Panc1 (cell line): ENCODE measurements at regions not wholly inside any gene's neighbourhood (a gene's known extent, or its start where the extent isn't known, plus 50 kb on each side); places are given as distances from the start of the nearest gene placed in this dataset.

Source experiments
- ATAC-seq: fragments of 200-7000 bp; cut with Tn5 transposase; 2 replicates; pipeline ENCODE4 v1.9.1; 2020; ENCODE audit warnings: mild to moderate bottlenecking, moderate library complexity
- BruUV-seq: library from RNA; stranded (reverse); fragments of 400-500 nt; replicated peaks from 2 replicates; lab custom pipeline; 2021; lab: Mats Ljungman, UMichigan
- CTCF ChIA-PET: fragments of 300-600 bp; sonication (Branson Sonifier 250); formaldehyde crosslinking; loops from one replicate; lab custom pipeline; 2022; ENCODE audit warnings: antibody characterized with exemption; lab: Charles Lee
- POLR2A ChIA-PET: fragments of 300-600 bp; sonication (Branson Sonifier 250); formaldehyde crosslinking; loops from one replicate; lab custom pipeline; 2022; ENCODE audit warnings: antibody characterized with exemption; lab: Charles Lee
- DNase-seq: peaks from one replicate; pipeline ENCODE4 v3.0.0-alpha.2; 2010; ENCODE audit warnings: low read depth, low spot score
- H3K27ac ChIP-seq: 2 replicates; pipeline ENCODE4 v1.5.1; 2011; ENCODE audit warnings: mild to moderate bottlenecking, low read length, inconsistent platforms
- H3K27me3 ChIP-seq: fragments of 200-500 bp; sonication (Bioruptor generic); 2 replicates; pipeline ENCODE4 v1.6.0; 2014; ENCODE audit warnings: low read length, inconsistent platforms; ENCODE audit not compliant: control insufficient read depth, insufficient read depth
- H3K36me3 ChIP-seq: fragments of 200-500 bp; sonication (Bioruptor generic); 2 replicates; pipeline ENCODE4 v1.5.1; 2014; ENCODE audit warnings: inconsistent platforms, mild to moderate bottlenecking, low read length, moderate library complexity; ENCODE audit not compliant: control insufficient read depth, insufficient read depth
- H3K4me1 ChIP-seq: 2 replicates; pipeline ENCODE4 v1.5.1; 2011; ENCODE audit warnings: inconsistent platforms, mild to moderate bottlenecking, low read length, moderate library complexity; ENCODE audit not compliant: control insufficient read depth, insufficient read depth
- H3K4me3 ChIP-seq, 2 experiments: 2 replicates each; pipeline ENCODE4 v1.5.1; 2011 to 2012; ENCODE audit warnings: low read depth in 2 of 2, low read length in 2 of 2, mild to moderate bottlenecking in 2 of 2, inconsistent platforms in 1 of 2, moderate library complexity in 1 of 2
- H3K9me3 ChIP-seq: fragments of 200-500 bp; sonication (Bioruptor generic); 2 replicates; pipeline ENCODE4 v1.5.1; 2014; ENCODE audit warnings: low read depth, mild to moderate bottlenecking, inconsistent platforms, low read length, moderate library complexity; ENCODE audit not compliant: control insufficient read depth, insufficient read depth
- POLR2AphosphoS5 ChIP-seq: IDR thresholded peaks from 2 replicates; pipeline ENCODE4 v1.6.1; 2012; ENCODE audit warnings: mild to moderate bottlenecking, low read depth, low read length, moderate library complexity
- SIN3A ChIP-seq: IDR thresholded peaks from 2 replicates; pipeline ENCODE4 v1.6.1; 2012; ENCODE audit warnings: low read depth, mild to moderate bottlenecking, low read length, moderate library complexity, borderline replicate concordance; ENCODE audit not compliant: insufficient read depth
- TCF7L2 ChIP-seq: IDR thresholded peaks from 2 replicates; pipeline ENCODE4 v1.6.1; 2011; ENCODE audit warnings: mild to moderate bottlenecking, low read depth, low read length, inconsistent platforms
- in situ Hi-C: cut with HindIII; loops from 2 replicates; pipeline ENCODE4 v1.10.0; 2016; ENCODE audit warnings: low sequenced_read_pairs, low pct_unique_long_range_greater_than_20kb
- intact Hi-C: fragments of 100-400 bp; cut with micrococcal nuclease; formaldehyde crosslinking; loops from one replicate; pipeline ENCODE4 v1.10.0; 2022; ENCODE audit not compliant: unreplicated experiment
- TF ChIP-seq, protein P1 (sequence below): fragments of 450-650 bp; IDR thresholded peaks from 2 replicates; pipeline ENCODE4 v1.5.1; 2017; ENCODE audit warnings: mild to moderate bottlenecking
- TF ChIP-seq, protein P2 (sequence below), 2 experiments: IDR thresholded peaks; 2 replicates each; pipeline ENCODE4 v1.6.1; 2011 to 2012; ENCODE audit warnings: low read depth in 2 of 2, control low read depth in 1 of 2, low read length in 1 of 2, mild to moderate bottlenecking in 1 of 2, moderate library complexity in 1 of 2; ENCODE audit not compliant: insufficient read depth in 1 of 2

GRCh38 chr2:237231593-237231992 lies 145.9 kb downstream of the COPS8 start:
- Histone ChIP-seq H3K4me1 (0 out of 2 replicates have a peak, but pooled peaks cover 6% of the 10 kb centered on the region), H3K27ac (peak overlapping the region; percentile 49; the same call in 1 of the 2 replicates), H3K4me3 (no peak overlapping the region), H3K27me3 (no peaks in the 10 kb centered on the region), H3K9me3 (no peaks in the 10 kb centered on the region), H3K36me3 (no peaks in the 10 kb centered on the region)
- no peak for TF ChIP-seq TCF7L2
- ChIA-PET CTCF (no interaction called here), POLR2A (no interaction called here)
- in situ Hi-C loops: no loop called here
- no TSS peak for BruUV-seq
- intact Hi-C loops: no loop called here
- ATAC-seq: no peak
- no peak for DNase-seq

DNA sequence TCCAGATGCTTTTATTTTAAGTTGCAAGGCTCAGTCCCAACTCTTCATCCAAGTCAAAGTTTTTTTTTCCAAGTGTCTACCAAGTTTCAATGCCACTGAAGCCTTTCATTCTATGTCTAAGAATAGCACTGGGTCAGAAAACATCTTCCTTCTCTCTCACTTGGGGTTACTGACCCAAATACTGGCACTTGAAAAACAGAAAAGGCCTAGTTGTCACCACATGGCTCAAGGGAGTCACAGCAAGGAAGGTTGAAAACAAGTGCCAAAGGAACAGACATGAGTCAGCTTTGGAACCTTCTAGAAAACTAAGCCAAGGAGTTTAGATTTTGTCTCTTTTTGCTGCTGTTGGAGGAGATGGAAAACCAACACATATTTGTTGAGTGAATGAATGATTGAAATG lies 146.5 kb downstream of the COPS8 start:
- no TSS peak for BruUV-seq
- ATAC-seq (no peak), DNase-seq (no peak)
- POLR2A ChIA-PET: no interaction called here
- Histone ChIP-seq H3K27ac (peak overlapping the region; percentile 49; the same call in 1 of the 2 replicates), H3K36me3 (no peaks in the 10 kb centered on the region), H3K9me3 (no peaks in the 10 kb centered on the region), H3K4me3 (no peak overlapping the region), H3K27me3 (no peaks in the 10 kb centered on the region), H3K4me1 (0 out of 2 replicates have a peak, but pooled peaks cover 6% of the 10 kb centered on the region)
- intact Hi-C loops (no loop called here), in situ Hi-C loops (no loop called here)
- no peak for TF ChIP-seq POLR2AphosphoS5
- TF ChIP-seq, protein P1, sequence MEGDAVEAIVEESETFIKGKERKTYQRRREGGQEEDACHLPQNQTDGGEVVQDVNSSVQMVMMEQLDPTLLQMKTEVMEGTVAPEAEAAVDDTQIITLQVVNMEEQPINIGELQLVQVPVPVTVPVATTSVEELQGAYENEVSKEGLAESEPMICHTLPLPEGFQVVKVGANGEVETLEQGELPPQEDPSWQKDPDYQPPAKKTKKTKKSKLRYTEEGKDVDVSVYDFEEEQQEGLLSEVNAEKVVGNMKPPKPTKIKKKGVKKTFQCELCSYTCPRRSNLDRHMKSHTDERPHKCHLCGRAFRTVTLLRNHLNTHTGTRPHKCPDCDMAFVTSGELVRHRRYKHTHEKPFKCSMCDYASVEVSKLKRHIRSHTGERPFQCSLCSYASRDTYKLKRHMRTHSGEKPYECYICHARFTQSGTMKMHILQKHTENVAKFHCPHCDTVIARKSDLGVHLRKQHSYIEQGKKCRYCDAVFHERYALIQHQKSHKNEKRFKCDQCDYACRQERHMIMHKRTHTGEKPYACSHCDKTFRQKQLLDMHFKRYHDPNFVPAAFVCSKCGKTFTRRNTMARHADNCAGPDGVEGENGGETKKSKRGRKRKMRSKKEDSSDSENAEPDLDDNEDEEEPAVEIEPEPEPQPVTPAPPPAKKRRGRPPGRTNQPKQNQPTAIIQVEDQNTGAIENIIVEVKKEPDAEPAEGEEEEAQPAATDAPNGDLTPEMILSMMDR: no peak
- no peak for TF ChIP-seq SIN3A
- TF ChIP-seq, protein P2, sequence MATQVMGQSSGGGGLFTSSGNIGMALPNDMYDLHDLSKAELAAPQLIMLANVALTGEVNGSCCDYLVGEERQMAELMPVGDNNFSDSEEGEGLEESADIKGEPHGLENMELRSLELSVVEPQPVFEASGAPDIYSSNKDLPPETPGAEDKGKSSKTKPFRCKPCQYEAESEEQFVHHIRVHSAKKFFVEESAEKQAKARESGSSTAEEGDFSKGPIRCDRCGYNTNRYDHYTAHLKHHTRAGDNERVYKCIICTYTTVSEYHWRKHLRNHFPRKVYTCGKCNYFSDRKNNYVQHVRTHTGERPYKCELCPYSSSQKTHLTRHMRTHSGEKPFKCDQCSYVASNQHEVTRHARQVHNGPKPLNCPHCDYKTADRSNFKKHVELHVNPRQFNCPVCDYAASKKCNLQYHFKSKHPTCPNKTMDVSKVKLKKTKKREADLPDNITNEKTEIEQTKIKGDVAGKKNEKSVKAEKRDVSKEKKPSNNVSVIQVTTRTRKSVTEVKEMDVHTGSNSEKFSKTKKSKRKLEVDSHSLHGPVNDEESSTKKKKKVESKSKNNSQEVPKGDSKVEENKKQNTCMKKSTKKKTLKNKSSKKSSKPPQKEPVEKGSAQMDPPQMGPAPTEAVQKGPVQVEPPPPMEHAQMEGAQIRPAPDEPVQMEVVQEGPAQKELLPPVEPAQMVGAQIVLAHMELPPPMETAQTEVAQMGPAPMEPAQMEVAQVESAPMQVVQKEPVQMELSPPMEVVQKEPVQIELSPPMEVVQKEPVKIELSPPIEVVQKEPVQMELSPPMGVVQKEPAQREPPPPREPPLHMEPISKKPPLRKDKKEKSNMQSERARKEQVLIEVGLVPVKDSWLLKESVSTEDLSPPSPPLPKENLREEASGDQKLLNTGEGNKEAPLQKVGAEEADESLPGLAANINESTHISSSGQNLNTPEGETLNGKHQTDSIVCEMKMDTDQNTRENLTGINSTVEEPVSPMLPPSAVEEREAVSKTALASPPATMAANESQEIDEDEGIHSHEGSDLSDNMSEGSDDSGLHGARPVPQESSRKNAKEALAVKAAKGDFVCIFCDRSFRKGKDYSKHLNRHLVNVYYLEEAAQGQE (IDR thresholded peaks at IDR 0.05; ENCODE audit: insufficient read depth in 1 of 2, low read depth in 2 of 2, low read length in 1 of 2): no peak
- TF ChIP-seq TCF7L2: no peak
- CTCF ChIA-PET: no interaction called here

GRCh38 chr2:237234268-237234667 lies 148.6 kb downstream of the COPS8 start:
- ATAC-seq (no peak), DNase-seq (no peak)
- Histone ChIP-seq H3K9me3 (no peaks in the 10 kb centered on the region), H3K27ac (peak overlapping the region; percentile 64; the same call in 1 of the 2 replicates), H3K4me3 (no peak overlapping the region), H3K27me3 (no peaks in the 10 kb centered on the region), H3K4me1 (0 out of 2 replicates have a peak, but pooled peaks cover 6% of the 10 kb centered on the region), H3K36me3 (no peaks in the 10 kb centered on the region)
- intact Hi-C loops: no loop called here
- POLR2A ChIA-PET: no interaction called here
- no TSS peak for BruUV-seq
- TF ChIP-seq SIN3A (no peak), POLR2AphosphoS5 (no peak), TCF7L2 (no peak)
- TF ChIP-seq, protein P1: no peak
- TF ChIP-seq, protein P2 (IDR thresholded peaks at IDR 0.05; ENCODE audit: insufficient read depth in 1 of 2, low read depth in 2 of 2, low read length in 1 of 2): no peak
- CTCF ChIA-PET: no interaction called here
- in situ Hi-C loops: no loop called here
